Stimulated activated CD4-positive, alpha-beta T cell treated with anti-CD3 and anti-CD28 coated beads, Interleukin-15, amount 100 ng/mL, for 48 hours (primary cell): ENCODE measurements at regions not wholly inside any gene's neighbourhood (a gene's known extent, or its start where the extent isn't known, plus 50 kb on each side); places are given as distances from the start of the nearest gene placed in this dataset.
"Not testable (repeated sequence)": the region's sequence is repeated elsewhere in the genome, so short reads cannot be mapped to it uniquely, and the experiment has no call there.

ENCODE experiments used
- DNase-seq, 2 donors: peaks; one replicate each; pipeline ENCODE4 v3.0.0-alpha.2; 2020; ENCODE audit warnings: low read depth in 2 of 2

DNA sequence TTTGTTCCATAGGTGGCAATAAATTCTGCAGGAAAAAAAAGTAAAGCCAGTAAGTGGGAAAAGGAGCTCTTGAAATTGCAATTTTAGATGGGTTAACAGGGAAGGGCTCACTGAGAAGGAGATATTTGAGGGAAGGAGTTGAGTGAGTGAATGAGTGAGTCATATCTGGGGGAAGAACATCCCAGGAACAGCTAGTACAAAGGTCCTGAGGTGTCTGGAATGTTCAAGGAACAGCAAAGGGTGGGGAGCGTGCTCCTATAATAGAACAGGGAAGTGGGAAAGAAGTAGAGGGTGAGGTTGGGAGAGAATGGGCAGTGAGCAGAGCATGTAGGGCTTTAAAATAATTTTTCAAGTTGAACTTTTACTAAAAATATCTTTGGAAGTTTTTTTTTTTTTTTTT is 68.0 kb upstream of the PSME4 start:
- no peak for DNase-seq

DNA sequence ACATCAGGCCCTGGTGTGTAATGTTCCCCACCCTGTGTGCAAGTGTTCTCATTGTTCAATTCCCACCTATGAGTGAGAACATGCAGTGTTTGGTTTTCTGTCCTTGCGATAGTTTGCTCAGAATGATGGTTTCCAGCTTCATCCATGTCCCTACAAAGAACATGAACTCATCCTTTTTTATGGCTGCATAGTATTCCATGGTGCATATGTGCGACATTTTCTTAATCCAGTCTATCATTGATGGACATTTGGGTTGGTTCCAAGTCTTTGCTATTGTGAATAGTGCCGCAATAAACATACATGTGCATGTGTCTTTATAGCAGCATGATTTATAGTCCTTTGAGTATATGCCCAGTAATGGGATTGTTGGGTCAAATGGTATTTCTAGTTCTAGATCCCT is 60.5 kb upstream of the PSME4 start:
- not testable (repeated sequence) for DNase-seq

DNA sequence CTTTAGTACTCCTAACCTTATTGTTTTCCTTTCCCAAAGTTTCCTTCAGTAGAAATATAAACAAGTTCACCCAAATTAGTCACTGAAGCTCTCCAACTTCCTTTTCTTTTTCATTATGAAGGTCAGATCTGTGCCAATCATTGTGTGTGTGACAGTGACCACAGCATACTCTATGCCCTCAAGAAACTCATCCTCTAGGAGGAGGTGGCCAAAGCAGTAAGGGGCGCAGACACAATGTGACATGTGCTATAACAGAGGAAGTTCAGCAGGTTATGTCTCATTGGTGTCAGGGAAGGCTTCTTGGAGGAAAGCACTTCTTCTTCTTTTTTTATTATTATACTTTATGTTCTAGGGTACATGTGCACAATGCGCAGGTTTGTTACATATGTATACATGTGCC is 60.0 kb upstream of the PSME4 start:
- DNase-seq: no peak

DNA sequence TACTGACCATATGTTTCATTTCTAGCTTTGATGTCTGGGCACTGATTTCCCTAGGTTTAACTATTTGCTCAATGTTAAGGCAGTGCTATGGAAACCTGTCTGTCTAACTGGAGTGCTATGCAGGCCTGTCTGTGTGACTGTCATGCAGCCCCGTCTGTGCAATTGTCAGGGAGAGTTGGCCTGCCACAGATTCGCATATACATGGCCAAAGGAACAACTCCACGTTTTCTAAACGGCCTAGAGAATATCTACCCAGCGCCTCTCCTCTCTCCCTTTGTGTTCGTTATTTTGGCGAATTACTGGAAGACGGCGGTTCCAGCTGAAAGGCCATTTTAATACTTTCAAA is 59.6 kb upstream of the PSME4 start:
- no peak for DNase-seq

DNA sequence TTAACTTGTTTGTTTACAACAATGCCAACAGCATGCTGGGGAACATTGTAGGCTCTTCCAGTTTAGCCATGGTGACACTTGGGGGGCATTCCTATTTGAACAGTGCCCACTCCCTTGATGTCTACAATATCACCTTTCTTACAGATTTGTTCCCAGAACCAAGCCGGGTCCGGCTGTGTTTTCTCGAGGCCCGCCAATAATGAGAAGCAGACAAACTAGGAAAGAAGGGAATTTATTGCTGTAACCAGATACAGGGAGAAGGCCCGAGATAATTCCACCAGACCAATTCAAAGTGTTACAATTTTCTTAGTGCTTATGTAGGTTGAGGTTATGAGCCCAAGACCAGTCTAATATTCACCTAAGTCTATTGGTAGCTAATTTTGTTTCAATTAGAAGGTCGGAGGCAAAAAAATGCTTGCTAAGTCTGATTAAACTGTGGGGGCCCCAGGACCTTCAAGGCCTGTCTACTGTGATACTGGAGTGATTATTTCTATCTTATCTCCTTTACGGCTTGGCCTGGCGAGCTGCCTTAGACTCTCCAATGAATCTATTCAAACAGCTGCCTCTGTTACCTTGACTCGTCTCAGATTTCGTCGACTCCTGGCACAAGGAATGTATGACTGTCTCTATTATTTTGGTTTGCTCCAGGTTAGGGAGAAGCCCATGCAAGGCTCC is 59.1 kb upstream of the PSME4 start:
- DNase-seq: no peak

DNA sequence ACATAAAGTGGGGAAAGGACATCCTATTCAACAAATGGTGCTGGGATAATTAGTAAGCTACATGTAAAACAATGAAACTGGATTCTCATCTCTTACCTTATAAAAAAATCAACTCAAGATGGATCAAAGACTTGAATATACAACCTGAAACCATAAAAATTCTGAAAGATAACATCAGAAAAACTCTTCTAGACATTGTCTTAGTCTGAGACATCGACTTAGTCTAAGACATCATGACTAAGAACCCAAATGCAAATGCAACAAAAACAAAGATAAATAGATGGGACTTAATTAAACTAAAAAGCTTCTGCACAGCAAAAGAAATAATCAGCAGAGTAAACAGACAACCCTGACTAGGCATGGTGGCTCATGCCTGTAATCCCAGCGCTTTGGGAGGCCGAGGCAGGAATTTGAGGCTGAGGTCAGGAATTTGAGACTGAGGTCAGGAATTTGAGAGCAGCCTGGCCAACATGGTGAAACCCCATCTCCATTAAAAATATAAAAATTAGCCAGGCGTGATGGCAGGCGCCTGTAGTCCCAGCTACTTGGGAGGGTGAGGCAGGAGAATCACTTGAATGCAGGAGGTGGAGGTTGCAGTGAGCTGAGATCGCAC is 54.8 kb upstream of the PSME4 start:
- DNase-seq: not testable (repeated sequence)

DNA sequence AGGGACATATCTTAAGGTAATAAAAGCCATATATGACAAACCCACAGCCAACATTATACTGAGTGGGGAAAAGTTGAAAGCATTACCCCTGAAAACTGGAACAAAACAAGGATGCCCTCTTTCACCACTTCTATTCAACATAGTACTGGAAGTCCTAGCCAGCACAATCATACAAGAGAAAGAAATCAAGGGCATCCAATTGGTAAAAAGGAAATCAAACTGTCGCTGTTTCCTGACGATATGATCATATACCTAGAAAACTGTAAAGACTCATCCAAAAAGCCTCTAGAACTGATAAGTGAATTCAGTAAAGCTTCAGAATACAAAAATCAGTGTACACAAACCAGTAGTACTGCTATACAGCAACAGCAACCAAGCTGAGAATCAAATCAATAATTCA is 53.8 kb upstream of the PSME4 start:
- DNase-seq: no peak

DNA sequence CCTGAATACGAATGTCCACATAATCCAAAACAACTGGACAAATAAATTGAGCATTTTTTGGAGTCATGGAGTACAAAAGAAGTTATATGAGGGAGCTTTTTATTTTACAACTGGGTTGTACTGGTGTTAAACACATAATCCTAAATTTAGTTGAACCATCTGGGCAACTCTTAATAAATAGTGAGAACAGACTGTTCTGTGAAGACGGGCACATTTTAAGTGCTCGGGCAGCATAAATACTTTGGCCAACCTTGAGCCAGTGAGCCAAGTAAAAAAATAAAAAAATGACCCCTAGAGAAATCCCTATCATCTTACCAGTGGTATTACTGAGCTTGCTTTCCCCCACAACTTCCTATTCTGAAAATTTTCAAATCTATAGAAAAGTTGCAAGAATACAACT is 50.9 kb upstream of the PSME4 start:
- no peak for DNase-seq

DNA sequence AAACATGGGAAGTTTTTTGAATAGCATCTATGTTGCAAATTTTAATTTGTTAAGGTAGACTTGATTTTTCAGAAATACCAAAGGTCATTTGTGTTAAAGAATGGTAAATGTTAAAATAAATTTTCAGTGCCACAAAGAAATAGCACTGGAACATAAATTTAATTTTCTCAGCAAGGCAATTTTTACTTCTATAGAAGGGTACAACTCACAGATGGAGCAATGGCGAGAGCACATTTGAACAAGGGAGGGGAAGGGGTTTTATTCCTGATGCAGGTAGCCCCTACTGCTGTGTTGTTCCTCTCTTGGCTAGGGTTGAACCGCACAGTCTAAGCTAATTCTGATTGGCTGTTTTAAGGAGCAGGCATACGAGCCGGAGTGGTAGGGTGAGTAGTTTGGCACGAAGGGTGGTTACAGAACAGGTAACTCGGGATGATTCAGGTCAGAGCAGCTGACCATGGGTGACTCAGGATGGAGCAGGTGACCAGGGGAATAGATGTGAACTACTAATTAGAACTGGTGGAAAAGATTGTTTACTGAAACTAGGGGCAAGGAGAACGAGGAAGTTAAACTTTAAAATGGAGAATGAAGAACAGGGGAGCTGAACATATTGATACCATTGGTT is 50.1 kb upstream of the PSME4 start:
- DNase-seq: no peak
